Smooth muscle cell (in vitro differentiated cells): ENCODE measurements at regions not wholly inside any gene's neighbourhood (a gene's known extent, or its start where the extent isn't known, plus 50 kb on each side); places are given as distances from the start of the nearest gene placed in this dataset.

ENCODE experiments used
- DNase-seq: peaks from one replicate; lab custom pipeline; 2025; ENCODE audit not compliant: unreplicated experiment; lab: John Stamatoyannopoulos, UW
- H2AFZ ChIP-seq: fragments of 200-600 bp; sonication (generic); 2 replicates; pipeline ENCODE4 v1.6.0; 2016; ENCODE audit warnings: antibody characterized with exemption, low read depth, mild to moderate bottlenecking
- H3F3A ChIP-seq: fragments of 200-600 bp; sonication (generic); 2 replicates; pipeline ENCODE4 v1.6.0; 2017; ENCODE audit warnings: antibody characterized with exemption, low read depth
- H3K27ac ChIP-seq: fragments of 200-600 bp; sonication (generic); 2 replicates; pipeline ENCODE4 v1.5.1; 2016; ENCODE audit warnings: low read depth, mild to moderate bottlenecking
- H3K27me3 ChIP-seq: fragments of 200-600 bp; sonication (generic); 2 replicates; pipeline ENCODE4 v1.6.1; 2016; ENCODE audit warnings: low read depth, mild to moderate bottlenecking
- H3K36me3 ChIP-seq: fragments of 200-600 bp; sonication (generic); 2 replicates; pipeline ENCODE4 v1.5.1; 2016; ENCODE audit warnings: low read depth
- H3K4me1 ChIP-seq: fragments of 200-600 bp; sonication (generic); 2 replicates; pipeline ENCODE4 v1.5.1; 2016; ENCODE audit warnings: low read depth
- H3K4me2 ChIP-seq: fragments of 200-600 bp; sonication (generic); 2 replicates; pipeline ENCODE4 v1.6.0; 2016; ENCODE audit warnings: mild to moderate bottlenecking
- H3K4me3 ChIP-seq: fragments of 200-600 bp; sonication (generic); 2 replicates; pipeline ENCODE4 v1.5.1; 2016; ENCODE audit warnings: mild to moderate bottlenecking
- H3K79me2 ChIP-seq: fragments of 200-600 bp; sonication (generic); 2 replicates; pipeline ENCODE4 v1.6.0; 2016; ENCODE audit warnings: low read depth, mild to moderate bottlenecking
- H3K9ac ChIP-seq: fragments of 200-600 bp; sonication (generic); 2 replicates; pipeline ENCODE4 v1.6.0; 2016; ENCODE audit warnings: low read depth
- H3K9me3 ChIP-seq: fragments of 200-600 bp; sonication (generic); replicated peaks from 2 replicates; pipeline ENCODE4 v1.5.1; 2016; ENCODE audit warnings: low read depth
- H4K20me1 ChIP-seq: fragments of 200-600 bp; sonication (generic); 2 replicates; pipeline ENCODE4 v1.6.0; 2016; ENCODE audit warnings: low read depth
- WGBS: methylation state at CpG from one replicate; pipeline ENCODE4 v1.1.7; 2016; ENCODE audit warnings: low lambda C conversion rate; 5-methylcytosine and 5-hydroxymethylcytosine counted together
- TF ChIP-seq, protein P1 (sequence below): fragments of 200-600 bp; sonication (generic); IDR thresholded peaks from 2 replicates; pipeline ENCODE4 v1.5.1; 2017; ENCODE audit warnings: borderline replicate concordance, mild to moderate bottlenecking, antibody characterized with exemption; ENCODE audit not compliant: insufficient read depth, poor library complexity, severe bottlenecking

DNA sequence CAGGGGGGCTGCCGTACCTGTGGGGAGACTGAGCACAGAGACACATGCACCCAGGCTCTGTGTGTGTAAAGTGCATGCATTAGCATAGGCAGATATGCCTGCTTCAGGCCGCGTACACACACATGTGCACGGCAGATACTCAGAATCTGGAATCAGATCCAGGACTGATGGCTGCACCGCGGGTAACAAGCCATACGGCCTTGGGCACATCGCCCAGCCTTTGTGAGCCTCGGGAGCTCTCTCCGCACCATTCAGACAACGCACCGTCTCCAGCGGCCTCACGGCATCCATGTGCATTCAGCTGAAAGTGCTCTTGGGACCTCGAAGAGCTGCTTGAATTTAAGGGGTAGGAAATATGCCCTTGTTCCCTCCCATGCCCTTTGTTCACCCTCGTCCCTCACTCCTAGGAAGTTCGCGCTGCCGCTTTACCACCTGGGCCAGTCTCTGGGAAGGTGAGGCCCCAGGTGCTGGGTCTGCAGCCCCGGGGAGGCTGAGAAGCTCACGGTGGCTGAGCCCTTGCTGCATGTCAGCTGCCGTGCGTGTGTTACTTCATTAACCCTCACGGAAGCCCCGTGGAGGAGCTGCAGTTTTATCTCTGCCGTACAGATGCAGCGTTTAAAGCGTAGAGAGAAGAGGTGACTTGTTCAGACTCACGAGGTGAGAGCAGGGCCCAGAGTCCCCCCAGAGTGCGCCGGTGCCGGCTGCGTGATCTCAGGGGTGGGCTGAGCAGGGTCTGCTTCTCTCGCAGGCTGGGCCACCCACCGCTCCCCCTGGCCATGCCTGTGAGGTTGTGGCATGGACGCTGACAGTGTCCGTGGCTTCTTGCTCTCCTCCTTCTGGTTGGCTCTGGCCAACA, 377.7 kb upstream of the MYT1L start:
- Histone ChIP-seq H3K27me3 (no peaks in the 10 kb centered on the region), H3K79me2 (no peaks in the 10 kb centered on the region), H3K9ac (no peak overlapping the region), H3F3A (no peaks in the 10 kb centered on the region), H3K36me3 (no peaks in the 10 kb centered on the region), H3K9me3 (no peaks in the 10 kb centered on the region), H3K27ac (no peak overlapping the region), H2AFZ (no peak overlapping the region), H3K4me1 (peaks cover 2% of the 10 kb centered on the region), H4K20me1 (no peaks in the 10 kb centered on the region), H3K4me2 (no peak overlapping the region), H3K4me3 (no peak overlapping the region)
- 93% methylated on average over 37 of the region's 37 CpGs for WGBS
- DNase-seq, result no peak
- TF ChIP-seq, protein P1, sequence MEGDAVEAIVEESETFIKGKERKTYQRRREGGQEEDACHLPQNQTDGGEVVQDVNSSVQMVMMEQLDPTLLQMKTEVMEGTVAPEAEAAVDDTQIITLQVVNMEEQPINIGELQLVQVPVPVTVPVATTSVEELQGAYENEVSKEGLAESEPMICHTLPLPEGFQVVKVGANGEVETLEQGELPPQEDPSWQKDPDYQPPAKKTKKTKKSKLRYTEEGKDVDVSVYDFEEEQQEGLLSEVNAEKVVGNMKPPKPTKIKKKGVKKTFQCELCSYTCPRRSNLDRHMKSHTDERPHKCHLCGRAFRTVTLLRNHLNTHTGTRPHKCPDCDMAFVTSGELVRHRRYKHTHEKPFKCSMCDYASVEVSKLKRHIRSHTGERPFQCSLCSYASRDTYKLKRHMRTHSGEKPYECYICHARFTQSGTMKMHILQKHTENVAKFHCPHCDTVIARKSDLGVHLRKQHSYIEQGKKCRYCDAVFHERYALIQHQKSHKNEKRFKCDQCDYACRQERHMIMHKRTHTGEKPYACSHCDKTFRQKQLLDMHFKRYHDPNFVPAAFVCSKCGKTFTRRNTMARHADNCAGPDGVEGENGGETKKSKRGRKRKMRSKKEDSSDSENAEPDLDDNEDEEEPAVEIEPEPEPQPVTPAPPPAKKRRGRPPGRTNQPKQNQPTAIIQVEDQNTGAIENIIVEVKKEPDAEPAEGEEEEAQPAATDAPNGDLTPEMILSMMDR, result no peak

DNA sequence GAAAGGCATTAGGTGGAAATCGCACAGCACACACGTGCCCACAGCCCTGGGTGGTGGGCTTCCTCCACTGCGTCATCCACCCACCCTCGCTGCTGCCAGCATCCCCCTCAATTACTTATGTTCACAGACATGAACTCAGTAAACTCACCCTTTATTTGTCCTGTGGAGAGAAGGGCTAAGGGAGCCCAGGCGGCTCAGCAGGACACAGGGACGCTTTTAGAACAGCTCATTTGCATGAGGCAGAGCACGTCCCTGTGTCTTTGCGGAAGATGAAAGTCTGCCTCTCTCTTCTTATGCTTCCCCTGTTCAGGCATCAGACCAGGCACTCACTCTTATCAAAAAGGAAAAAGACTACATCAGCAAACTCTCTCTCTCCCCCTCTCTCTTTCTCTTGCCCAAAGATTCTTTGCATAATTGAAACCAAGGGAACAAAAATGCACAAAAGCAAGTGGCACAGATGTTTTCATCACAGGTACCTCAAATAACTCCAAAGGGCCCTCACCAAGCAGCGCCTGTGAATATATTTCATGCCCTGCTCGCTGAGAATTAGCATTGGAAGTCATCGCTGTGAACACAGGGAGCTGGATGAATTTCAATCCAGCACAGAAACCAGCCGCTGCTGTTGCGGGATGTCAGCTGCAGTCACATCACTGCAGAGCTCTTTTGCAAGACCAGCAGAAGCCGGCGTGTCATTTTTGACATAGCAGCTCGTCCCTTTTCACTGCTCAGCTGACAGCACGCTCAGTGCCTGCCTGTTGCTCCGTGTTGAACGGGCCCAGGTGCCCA, 376.3 kb upstream of the MYT1L start:
- no peak overlapping the region for H3K4me2 ChIP-seq
- TF ChIP-seq, protein P1, result no peak
- 71% methylated on average over 19 of the region's 19 CpGs for WGBS
- no peaks in the 10 kb centered on the region for H3K9me3 ChIP-seq
- H2AFZ ChIP-seq, result no peak overlapping the region
- H3F3A ChIP-seq, result no peaks in the 10 kb centered on the region
- H3K27ac ChIP-seq, result no peak overlapping the region
- H3K9ac ChIP-seq, result no peak overlapping the region
- H3K4me3 ChIP-seq, result no peak overlapping the region
- H3K4me1 ChIP-seq, result peaks cover 2% of the 10 kb centered on the region
- H4K20me1 ChIP-seq, result no peaks in the 10 kb centered on the region
- DNase-seq, result no peak
- H3K27me3 ChIP-seq, result no peaks in the 10 kb centered on the region
- no peaks in the 10 kb centered on the region for H3K36me3 ChIP-seq
- H3K79me2 ChIP-seq, result no peaks in the 10 kb centered on the region

DNA sequence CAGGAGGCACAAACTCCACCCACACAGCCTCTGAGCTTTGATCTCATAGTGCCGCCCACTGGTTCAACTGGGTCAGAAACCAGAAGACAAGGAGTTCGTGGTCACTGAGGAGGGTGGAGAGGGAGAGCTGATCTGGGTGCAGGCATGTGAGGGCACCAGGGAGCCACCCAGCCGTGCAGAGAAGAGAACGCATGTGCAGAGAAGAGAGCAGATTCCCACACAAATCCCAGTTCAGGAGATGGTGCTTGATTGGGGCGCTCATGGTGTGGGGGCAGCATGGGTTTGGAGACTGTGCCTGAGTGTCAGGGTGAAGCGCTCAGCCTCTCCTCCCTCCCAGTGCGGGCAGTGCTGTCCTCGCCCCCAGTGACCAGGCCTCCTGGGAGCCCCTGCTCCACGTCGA, 375.2 kb upstream of the MYT1L start:
- H3K4me3 ChIP-seq, result no peak overlapping the region
- WGBS, result 85% methylated on average over 10 of the region's 10 CpGs
- H3K27ac ChIP-seq, result no peak overlapping the region
- no peaks in the 10 kb centered on the region for H4K20me1 ChIP-seq
- H3K27me3 ChIP-seq, result no peaks in the 10 kb centered on the region
- H3K9ac ChIP-seq, result no peak overlapping the region
- no peaks in the 10 kb centered on the region for H3K9me3 ChIP-seq
- no peak overlapping the region for H2AFZ ChIP-seq
- no peaks in the 10 kb centered on the region for H3K79me2 ChIP-seq
- no peak for DNase-seq
- TF ChIP-seq, protein P1, result no peak
- no peak overlapping the region for H3K4me2 ChIP-seq
- no peaks in the 10 kb centered on the region for H3F3A ChIP-seq
- H3K4me1 ChIP-seq, result peaks cover 2% of the 10 kb centered on the region
- H3K36me3 ChIP-seq, result no peaks in the 10 kb centered on the region
